Right forelimb (tissue), 1 donor: ENCODE measurements at regions not wholly inside any gene's neighbourhood (a gene's known extent, or its start where the extent isn't known, plus 50 kb on each side); places are given as distances from the start of the nearest gene placed in this dataset.
"Not testable (repeated sequence)": the region's sequence is repeated elsewhere in the genome, so short reads cannot be mapped to it uniquely, and the experiment has no call there.

ENCODE experiments used
- DNase-seq: peaks from one replicate; pipeline ENCODE4 v3.0.0-alpha.2; 2018

DNA sequence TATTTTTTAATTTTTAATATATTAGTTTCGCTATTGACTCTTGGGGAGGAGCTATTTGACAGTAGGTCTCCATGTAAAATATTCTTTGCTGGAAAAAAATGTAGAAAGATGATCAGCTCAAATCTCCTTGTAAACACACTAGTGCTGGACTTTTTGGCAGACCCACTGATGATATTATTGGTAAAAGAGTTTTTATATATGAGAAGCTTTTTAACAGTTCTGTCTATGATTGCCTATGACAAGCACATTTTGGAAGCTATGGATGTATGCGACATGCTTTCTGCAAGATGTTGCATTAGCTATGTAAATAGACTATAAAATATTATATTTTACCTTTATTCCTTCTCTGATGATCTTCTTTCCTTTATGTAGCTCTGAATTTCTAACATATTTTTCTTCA is 928.5 kb downstream of the DNAJB9 start:
- DNase-seq, result no peak

DNA sequence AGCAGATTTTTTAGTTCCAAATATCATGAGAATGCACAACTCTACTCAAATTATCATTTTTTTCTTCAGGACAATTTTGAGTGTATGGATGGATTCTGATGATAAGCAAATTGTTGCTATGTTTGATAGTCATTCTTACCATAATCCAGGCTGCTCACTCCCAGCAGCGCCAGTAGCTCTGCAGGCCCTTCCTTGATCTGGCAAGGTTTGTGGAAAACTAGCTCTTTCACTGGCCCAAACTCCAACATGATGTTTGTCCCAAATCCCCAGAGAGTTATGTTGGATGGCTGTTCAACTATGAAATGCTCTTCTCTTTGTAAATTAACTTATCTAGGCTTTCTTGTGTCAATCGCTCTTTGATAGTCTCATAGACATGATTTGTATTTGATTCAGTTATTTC is 933.7 kb downstream of the DNAJB9 start:
- DNase-seq, result no peak

DNA sequence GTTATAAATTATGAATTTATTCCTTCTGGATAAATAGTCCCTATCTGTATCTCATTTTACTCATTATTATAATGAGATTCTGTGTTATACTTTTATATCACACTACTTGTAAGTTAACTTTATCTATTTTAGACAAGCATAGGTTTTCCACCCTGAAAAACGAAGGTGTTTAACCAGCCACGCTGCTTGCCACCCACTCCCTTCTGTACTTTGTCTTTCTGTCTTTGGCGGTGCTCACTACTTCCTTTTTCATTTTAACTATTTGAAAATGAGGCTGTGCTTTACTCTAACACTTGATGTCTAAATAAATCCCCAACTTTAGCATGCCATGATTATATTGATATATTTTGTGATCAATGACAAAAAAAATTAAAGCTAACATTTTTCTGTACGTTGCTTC is 952.9 kb downstream of the DNAJB9 start:
- no peak for DNase-seq

DNA sequence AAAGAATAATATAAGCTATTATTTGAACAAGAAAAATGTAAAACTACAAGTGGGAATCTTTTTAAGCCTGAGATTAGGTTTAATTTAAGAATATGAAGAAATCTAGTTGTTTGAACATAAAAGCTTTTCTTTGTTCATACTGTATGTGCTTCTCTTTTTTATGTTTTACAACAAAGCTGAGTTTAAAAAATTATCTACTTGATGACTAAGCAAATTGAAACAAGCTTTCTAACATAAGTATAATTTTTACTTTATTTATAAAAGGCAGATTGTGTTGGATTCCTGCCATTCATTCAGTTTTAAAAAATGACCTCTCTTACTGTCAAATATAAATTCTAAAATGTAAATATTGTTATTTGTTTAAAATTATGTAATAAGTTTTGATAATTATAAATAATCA is 958.2 kb downstream of the DNAJB9 start:
- no peak for DNase-seq

DNA sequence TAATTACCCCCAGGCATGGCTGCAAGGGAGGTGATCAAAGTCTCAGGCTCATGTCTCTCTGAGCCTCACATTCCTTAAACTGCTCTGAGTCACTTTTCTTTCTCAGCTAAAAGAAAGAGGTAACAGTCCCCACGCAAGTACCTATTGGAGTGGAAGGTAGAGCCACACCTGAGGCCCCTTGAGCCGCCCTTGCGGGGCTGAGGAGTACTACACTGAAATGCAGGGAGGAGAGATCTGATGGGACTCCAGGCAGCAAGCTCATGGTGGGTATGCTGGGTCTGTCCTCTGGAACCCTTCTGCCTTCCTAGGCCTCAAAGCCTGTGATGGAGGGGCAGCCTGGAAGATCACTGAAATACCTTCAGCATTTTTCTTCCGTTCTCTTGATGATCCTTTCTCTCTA is 960.0 kb downstream of the DNAJB9 start:
- no peak for DNase-seq

DNA sequence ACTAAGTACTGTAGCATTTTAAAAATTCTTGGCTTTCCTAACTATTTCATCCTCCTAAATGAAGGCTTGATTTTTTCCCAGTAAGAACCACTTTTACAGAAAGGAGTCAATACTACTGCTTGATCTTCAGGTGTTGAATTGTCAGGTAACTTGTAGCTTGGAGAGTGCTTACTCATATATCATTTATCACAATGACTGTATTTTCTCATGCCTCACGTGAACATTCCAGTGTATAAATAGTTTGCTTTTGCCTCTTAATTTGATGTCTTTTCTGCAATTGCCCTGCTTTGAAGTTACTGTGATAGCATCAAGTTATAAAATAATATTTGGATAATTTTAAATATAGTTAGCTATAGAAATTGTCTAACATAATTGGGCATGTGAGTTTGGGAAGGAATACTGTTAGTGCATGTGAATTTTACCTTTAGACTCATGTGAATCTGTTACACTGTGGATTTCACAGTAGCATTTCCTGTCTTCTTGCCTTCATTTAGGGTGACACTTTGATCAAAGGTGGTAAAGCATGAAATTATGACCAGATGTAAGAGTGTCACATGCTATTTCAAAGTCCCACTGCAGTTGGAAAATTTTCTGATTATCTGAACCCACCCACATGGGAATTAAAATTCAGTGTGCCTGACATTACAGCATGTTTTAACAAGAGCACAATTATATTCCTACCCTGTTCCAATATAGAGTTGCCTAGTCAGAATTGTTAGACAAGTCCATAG is 962.8 kb downstream of the DNAJB9 start:
- no peak for DNase-seq

DNA sequence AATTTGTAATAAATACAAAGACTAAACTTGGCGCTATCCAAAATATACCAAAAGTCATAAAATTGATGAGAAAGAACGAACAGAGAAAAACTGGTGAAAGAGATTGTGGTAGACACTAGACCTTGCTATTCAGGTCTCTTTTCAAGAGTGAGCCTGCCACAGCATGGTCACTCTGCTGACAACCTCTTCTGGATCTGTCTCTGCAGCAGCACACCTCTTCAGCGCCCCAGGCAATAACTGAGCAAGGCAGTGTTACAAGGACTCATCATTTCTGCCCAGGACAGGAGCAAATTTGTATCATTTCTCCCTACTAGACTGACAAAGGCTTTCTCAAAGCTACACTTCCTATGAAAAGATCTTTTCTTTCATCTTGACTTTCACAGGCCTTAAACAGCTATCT is 976.0 kb downstream of the DNAJB9 start:
- DNase-seq, result no peak

DNA sequence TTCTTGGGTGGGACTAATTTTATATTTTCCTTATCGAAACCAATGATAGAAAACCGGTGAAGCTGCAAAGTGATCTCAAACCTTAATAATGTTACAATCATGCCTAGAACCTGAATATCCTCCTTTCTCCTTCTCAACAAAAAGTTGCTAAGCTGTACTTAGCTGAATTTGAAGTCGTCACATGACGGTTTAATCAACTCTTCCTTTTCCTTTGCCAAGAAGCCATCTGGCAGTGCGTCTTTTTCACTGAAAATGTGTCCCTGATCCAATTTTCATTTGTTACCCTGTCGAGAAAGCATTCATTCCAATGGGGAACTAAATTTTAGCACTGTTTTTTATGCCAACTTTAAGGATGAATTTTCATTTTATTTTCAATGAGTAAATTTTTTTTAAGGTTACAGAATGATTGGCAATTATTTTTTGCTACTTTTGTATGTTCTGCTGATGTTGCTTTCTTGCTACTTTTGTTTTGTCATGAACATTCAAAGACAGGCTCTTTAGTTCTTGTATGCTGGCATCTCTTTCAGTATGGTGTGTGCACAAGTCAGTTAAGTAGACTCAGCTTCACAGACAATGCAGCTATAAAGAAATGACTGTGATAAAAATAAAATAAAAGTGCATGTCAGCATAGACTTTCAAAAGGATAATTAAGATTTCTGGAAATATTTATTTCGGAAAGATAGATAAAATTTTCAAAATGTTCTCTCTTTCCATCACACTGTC is 980.0 kb downstream of the DNAJB9 start:
- DNase-seq, result no peak

DNA sequence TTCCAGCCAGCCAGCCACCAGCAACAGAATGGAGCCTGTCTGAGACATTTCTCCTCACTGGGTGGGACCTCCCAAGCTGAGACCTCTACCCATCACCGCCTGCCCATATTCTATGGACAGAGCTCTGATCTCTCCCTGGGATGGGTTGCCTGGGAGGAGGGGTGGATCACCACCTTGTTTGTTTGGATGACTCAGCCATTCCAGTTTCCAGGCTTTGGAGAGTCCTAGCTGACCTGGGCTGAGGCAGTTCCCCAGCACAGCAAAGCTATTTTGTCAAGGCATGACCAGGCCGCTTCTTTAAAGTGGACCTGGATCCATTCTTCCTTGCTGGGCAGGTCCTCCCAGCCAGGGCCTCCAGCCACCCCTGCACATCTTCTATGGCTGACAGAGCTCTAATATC is 982.3 kb downstream of the DNAJB9 start:
- no peak for DNase-seq

DNA sequence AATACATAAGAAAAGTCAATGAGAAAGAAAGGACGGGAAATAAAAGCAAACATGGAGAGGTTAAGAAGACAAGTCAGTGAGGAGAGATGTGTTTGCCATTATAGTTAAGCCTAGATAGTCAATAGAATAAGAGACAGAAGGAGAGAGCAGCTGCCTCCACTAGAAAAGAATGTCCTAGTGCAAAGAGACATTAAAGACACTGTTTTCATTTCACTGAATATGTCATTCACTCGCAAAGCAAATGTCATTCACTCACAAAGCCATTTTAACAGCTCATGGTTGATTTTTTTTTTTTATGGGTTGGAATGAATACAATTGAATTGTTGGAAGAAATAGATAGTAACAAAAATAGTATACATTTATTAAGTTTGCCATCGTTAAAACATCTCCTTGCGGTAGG is 1007.6 kb downstream of the DNAJB9 start:
- DNase-seq, result no peak

DNA sequence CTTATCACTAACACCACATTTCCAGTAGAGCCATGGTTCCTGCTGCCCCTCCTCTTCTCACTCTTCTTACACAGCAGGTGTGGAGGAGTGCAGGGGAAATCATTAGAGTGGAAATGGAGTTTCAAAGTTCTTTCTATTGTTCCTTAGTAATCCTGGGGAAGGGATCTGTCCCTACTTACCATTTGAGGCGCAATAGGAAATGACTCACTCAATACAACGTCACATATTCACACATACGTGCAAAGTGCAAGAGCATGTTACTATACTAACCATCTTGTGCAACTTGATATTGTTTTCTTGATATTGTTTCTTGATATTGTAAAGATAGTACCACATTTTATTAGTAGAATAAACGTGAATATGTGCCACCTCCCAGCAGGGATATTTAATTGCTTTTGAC is 1010.2 kb downstream of the DNAJB9 start:
- no peak for DNase-seq

DNA sequence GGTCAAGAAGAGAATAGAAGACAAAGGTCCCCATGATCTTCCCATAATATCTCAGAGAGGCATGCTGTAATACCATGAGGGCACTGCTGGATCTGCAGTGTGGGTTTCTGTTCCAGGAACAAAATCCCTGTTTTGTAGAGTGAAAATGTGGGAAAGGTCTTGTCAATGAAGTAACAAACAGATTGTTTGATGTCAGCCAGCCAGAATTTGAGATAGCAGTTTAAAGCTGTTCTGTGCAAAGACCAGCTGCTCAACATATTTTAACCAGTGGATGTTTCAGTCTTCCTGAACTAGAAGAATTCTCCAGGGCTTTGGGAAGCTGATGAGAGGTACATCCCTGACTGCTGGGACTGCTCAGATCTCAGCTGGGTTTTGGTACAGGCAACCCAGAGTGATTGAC is 1012.5 kb downstream of the DNAJB9 start:
- DNase-seq, result no peak

DNA sequence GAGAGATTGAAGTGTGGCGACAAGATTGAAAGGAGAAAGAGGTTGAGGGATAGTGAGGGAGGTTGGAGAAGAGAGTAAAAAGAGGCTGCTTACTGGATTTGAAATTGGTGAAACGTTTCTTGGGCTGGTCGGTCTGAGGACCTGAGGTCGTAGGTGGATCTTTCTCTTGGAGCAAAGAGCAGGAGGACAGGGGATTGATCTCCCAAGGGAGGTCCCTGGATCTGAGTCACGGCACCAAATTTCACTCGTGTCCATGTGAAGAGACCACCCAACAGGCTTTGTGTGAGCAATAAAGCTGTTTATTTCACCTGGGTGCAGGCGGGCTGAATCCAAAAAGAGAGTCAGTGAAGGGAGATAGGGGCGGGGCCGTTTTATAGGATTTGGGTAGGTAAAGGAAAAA is 1027.3 kb downstream of the DNAJB9 start:
- not testable (repeated sequence) for DNase-seq

DNA sequence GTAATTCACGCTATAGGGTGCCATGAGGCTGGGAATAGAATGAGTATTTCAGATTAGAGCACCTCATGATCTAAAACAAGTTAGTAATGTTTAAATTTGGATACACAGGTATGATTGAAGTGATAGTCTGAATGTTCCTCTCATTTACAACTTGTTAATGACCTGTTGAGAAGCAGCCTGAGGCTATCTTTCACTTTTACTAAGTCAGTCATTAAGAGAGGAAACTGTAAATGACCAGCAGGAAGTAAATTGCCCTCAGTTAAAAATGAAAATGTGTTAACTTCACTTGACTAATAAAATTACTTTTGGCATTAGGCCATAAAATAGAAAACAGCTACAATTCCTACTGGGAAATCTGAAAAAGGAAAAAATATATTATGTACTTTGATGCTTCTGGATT is 1042.0 kb downstream of the DNAJB9 start:
- DNase-seq, result no peak

DNA sequence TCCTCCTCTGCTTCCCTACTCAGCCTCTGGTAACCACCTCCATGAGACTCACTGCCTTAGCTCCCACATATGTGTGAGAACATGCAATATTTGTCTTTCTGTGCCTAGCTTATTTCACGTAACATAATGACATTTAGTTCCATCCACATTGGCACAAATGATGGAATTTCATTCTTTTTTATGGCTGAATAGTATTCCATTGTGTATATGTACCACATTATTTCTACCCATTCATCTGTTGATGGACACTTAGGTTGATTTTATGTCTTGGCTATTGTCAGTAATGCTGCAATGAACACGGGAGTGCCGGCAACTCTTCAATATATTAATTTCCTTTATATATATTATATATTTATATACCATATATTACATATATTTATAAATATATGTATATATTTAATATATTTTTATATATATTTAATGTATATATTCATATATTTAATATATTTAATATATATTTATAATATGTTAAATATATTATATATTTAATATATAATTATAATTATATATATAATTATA is 1046.9 kb downstream of the DNAJB9 start:
- no peak for DNase-seq

DNA sequence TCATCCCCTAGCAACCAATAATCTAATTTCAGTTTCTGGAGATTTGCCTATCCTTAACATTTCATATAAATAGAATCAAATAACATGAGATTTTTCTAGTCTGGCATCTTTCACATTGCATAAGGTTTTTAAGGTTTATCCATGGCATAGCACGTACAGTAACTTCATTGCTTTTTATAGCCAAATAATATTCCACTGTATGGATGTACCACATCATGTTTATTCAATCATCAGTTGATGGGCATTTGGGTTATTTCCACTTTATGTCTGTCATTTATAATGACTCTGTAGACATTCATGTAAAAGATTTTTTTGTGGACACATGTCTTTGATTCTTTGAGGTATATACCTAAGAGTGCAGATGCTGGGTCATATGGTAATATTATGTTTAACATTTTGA is 1052.6 kb downstream of the DNAJB9 start:
- DNase-seq, result no peak

DNA sequence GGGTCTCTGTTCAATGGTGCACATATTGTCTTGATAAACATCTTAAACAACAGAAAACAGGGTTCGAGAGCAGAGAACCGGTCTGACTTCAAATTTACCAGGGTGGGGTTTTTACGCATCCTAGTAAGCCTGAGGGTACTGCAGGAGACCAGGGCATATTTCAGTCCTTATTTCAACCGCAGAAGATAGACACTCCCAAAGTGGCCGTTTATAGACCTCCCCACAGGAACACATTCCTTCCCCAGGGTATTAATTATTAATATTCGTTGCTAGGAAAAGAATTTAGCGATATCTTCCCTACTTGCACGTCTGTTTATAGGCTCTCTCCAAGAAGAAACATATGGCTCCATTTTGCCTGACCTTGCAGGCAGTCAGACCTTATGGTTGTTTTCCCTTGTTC is 1063.2 kb downstream of the DNAJB9 start:
- not testable (repeated sequence) for DNase-seq

DNA sequence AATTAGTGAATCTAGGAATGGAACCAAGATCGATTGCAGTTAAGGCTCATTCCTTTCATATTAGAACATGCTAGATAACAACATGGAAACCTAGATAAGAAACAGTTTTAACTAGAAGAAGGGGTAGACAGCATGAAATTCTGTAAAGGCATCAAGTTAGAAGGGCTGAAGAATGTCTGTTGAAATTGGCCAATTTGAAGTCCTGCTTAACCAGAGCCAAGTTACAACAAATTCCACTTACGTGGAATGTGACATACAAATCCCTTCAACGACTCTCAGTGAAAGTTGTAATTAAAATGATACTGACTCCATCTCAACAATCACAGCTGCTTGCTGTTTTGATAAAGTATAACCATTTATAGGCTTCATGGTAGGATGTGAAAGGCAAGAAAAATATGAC is 1065.7 kb downstream of the DNAJB9 start:
- DNase-seq, result no peak

DNA sequence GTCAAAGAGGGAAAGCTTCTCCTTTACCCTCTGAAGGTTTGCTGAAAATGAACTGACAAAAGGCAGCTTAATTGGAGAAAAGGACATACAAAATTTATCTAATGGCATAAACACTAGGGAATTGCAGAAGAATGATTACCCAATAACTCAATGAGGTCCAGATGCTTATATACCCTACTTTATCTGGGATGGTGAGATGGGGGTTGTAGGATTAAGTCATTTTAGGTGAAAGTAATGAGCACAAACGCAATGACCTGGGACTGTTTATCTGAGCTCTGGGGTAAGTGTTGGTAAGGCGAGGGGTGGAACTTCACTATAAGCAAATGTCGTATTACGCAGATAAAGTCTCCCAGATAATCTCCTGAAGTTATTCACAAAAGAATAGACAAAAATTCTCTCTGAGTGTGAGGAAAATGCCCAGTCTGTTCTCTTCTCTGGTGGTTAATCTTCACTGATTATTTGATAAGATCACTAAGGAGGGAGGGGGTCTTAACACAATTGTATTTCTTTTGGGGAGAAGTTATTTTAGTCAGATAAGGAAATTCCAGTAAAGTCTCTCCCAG is 1067.8 kb downstream of the DNAJB9 start:
- no peak for DNase-seq

DNA sequence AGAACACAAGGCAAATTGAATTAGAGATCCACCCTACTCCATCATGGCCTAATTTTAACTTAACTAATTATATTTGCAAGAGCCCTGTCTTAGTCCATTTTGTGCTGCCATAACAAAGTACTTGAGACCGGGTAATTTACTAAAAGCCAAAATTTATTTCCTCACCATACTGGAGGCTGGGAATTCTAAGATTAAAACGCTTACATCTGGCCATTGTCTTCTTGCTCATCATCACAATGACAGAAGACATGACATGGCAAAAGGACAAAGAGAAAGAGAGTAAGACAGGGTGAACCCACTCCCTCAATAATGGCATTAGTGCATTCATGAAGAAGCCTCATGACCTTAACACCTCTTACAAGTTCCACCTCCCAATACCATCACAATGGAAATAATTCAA is 1068.6 kb downstream of the DNAJB9 start:
- DNase-seq, result no peak

DNA sequence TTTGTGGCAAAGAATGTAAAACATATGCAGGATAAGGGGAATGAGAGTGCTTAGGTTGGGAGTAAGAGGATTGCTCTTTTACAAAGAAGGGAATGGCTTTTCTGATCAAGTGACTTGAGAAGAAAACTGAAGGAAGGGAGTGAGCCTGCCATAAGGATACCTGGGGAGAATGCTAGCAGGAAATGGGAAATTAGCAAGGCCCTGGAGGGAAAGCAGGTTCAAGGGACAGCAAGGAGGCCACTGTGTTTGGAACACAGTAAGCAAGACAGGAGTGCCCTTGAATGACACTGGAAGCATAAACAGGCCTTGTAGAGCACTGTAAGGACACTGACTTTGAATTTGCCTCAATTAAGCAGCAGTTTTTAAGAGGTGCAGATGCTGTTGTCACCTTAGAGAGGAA is 1069.9 kb downstream of the DNAJB9 start:
- no peak for DNase-seq

DNA sequence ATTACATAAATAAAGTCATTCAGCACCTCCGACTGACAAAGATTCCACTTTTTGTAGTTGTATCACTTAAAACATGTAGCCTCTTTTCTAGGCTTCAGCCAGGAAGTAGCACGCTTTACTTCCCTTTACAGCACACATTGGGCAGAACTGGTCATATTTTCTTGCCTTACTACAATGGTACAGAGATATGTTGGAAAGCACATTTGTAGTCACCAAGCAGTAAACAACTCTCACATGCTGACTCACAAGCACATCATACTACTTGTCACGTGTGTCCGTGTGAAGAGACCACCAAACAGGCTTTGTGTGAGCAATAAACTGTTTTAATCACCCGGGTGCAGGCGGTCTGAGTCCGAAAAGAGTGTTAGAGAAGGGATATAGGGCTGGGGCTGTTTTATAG is 1071.8 kb downstream of the DNAJB9 start:
- no peak for DNase-seq

DNA sequence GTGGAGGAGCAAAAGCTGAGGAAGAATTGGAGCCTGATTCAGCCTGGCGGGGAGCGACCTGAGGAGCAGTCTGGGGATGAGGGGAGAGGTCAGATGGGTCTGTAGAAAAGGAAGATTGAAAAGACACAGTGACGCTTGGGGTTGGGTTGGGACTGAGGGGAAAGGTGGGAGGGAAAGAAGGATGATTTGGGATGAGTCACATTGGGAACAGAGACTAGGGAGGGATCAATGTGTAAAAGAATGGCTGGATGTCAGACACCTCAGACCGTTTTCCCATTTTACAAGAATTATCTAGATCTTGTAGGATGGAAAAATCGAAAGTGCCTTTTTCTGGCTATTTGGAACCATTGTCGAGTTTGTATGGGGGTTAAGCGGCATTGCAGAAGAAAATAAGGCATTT is 1076.5 kb downstream of the DNAJB9 start:
- no peak for DNase-seq

DNA sequence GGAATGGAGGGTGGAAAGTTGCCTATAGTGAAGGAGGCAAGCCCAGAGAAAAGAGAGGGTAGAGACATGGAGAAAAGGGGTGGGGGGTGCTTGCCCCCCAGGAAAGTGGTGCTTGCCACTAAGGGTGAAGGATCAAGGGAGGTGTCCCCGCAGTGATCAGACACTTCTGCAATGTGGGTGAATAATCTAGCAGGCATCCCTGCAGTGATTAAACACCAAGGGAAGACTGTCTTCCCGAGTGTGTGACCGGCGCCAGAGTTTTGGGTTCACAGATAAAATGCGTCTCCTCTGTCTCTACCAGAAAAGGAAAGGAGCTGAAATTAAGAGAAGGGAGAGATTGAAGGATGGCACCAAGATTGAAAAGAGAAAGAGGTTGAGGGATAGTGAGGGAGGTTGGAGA is 1076.9 kb downstream of the DNAJB9 start:
- not testable (repeated sequence) for DNase-seq
